GM18519 (cell line): ENCODE measurements at regions not wholly inside any gene's neighbourhood (a gene's known extent, or its start where the extent isn't known, plus 50 kb on each side); places are given as distances from the start of the nearest gene placed in this dataset.
"Not testable (repeated sequence)": the region's sequence is repeated elsewhere in the genome, so short reads cannot be mapped to it uniquely, and the experiment has no call there.

Source experiments
- ATAC-seq: cut with Tn5 transposase; IDR thresholded peaks from one replicate; pipeline ENCODE4 v1.9.1; 2021; ENCODE audit warnings: mild to moderate bottlenecking, moderate library complexity; ENCODE audit not compliant: unreplicated experiment, low FRiP score

DNA sequence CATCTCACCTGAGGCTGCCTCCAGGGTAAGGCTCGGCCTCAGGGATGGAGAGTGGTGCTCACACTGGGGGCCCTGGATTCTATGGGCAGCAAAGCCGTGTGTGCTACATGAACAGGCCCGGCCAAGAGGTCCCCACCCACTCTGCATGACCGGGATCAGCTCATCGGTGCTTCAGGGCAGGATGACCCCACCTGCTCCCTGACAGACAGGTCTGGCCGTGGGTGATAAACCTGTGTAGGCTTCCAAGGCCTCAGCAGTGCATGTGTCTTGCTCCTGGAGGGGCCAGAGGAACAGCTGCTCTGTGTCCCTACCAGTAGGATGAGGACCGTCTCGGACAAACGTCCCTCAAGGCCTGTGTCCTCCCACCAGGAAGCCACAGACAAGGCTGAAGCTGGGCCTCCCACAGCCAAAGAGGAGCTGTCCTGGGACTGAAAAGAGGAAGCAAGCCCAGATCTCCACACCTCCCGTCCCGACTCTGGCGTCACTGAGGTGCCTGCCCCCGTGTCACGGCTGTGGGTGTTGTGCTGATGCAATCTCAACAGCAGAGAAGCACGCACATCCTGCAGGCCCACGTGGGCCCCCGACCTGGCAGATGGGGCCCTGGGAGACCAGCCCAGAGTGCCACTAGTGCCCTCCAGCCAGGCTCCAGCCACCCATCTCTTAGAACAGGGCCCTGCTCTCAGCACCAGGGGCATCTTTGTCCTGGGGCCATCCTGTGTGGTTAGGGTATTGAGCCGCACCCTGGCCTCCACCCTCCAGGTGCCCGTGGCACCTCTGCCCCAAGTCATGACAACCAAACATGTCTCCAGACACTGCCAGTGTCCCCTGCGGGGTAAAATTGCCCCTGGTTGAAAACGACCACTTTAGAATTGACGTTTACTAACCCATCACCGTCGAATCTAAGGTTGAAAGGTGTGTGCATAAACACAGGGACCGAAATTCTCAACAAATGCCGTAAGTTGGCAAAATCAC lies 5455.9 kb upstream of the TPTE start:
- ATAC-seq = not testable (repeated sequence)

DNA sequence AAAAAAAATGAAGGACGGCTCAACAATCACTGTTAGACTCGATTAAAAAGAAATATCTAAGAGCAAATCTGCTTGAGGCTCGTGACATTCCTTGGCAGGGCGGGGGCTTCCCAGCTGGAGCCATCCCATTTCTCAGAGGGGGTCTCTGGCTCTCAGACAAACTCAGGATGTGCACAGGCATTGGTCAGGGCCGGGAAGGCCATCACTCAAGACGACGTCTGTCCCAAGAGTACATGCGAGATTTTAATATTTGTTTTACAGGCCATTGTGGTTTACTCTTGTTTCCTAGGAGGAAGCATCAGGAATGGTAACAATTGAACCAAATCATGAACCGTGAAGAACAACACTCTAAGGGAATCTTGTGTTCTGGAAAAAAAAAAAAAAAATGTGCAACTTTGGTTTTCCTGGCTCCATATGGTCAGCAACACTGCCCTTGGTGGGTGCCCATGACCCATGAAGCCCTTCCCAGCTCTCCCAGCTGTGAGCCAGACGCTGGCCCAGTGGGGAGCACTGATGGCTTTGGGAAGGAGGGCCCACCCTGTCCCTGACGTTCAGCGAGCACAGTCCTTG lies 5454.6 kb upstream of the TPTE start:
- not testable (repeated sequence) for ATAC-seq

DNA sequence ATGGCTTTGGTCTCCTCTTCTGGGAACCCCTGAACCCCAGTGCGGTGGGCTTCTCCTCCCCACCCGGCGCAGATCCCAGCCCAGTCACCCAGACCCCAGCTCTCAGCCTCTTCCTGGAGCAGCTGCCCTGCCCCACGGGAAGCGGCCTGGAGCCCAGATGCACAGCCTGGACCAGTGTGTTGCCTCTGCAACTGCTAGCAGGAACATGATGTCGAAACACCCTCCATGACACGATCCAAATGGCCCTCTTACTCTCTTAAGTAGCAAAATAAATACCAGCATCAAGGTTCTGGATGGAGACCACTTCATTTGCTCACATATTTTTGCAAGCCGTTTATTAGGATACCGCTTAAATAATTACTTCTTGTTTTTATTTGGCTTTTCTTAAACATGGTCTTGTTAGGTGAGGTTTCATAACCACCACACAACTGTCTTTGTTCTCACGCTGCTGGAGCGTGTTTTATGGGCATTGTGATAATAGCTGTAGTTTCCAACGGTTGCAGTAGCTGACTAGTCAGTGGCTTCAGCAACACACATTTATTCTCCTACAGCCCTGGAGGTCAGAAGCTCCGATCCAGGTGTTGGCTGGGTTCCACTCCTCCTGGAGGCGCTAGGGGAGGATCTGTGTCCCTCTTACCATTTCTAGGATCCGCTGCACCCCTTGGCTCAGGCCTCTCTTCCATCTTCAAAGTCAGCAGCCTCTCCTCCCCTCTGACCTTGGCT lies 5453.9 kb upstream of the TPTE start:
- not testable (repeated sequence) for ATAC-seq

DNA sequence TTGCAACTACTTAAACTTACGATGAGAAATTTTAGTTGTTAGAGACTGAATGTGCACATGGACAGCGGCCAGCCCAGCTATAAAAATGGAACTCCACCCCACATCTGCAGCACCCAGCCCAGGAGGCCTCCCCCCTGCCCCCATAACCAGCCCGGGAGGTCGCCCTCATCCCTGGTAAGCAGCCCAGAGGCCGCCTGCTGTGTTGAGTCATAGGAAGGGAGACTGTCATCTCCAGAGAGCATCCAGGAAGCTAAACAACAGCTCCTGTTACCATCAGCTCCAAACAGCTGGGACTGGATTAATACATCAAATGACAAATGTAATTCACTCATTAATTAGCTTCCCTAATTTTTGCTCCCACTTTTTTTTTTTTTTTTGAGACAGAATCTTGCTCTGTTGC lies 5452.7 kb upstream of the TPTE start:
- not testable (repeated sequence) for ATAC-seq

DNA sequence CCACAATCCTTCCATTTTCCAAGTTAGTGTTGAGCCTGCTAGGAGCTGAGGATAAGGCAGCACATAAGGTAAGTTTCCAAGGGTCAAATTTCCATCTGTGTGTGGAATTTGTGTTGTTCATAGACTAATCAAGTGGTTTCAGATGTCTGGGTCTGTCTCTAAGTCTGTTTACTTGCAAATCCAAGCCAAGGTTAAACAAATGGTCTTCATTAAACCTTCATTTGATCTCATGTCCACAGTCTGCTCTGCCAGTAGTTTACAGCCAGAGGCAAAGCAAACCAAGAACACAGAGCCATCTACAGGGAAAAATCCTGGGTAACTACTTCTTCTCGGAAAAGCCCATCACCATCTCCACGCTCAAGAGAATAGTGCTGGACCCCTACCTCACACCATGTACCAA lies 5450.2 kb upstream of the TPTE start:
- ATAC-seq = not testable (repeated sequence)

DNA sequence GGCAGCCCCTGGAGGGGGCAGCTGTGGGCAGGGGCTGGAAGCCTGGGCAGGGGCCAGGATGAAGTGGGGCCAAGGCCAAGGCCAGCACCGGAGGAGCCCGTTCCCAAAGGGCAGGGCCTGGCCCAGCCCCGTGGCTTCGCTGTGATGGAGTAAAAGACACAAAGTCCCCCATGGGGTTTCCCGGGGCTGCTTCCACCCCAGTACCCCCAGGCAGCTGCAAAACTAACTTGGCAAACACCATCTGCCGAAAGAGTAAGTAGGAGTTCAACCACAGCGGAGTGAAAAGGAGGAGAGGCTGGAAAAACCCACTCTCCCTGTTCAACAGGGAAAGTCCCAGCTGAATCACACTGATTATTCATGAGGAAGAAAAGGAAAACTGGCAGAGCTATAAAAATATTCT lies 5444.5 kb upstream of the TPTE start:
- not testable (repeated sequence) for ATAC-seq

DNA sequence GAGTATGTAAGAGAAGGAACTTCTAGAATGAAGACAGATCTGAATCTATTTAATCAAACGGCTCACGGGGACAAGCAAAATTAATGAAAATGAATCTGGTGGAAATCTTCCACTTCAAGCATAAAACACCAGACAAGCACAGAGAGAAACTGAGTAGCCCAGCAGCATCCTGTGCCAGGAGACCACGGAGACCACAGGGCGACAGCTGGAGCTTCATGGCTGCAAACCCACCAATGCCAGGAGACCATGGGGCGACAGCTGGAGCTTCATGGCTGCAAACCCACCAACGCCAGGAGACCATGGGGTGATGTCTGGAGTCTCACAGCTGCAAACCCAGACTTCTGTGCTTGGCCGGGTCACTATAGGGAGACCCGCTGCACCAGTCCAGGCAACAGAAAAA lies 5442.0 kb upstream of the TPTE start:
- not testable (repeated sequence) for ATAC-seq

DNA sequence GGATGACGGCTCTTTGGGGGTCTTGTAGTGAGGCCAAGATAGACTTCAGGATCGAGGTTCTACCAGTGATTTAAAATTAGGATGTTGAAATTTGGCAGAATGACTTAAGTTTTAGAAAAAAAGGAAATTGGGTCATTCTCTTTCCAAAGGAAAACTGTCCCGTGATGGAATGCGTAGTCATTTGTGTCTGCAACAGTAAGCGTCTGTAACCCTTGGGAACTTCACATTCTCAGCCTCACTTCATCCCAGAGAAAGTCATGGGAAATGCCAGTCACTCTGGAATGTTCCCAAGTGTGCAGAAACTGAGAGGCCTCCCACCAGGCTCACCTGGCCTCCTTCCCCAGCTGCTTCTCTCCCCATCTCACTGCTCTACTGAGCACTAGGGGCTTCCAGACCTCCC lies 5441.4 kb upstream of the TPTE start:
- not testable (repeated sequence) for ATAC-seq

DNA sequence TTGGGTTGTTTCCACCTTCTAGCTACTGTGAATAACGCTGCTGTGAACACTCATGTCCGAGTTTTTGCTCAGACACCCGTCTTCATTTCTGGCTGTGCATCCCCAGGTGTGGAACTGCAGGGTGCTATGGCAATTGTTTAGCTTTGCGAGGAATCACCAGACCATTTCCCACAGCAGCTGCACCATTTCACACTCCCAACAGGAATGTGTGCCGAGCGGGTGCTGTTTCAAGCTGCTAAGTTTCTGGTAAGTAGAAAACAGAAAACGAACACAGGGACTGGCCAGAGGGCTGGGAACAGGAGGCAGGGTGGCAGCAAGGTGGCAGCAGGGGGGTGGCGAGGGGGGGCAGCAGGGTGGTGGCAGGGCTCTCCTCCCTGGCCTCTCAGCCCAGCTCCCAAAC lies 5437.1 kb upstream of the TPTE start:
- ATAC-seq = not testable (repeated sequence)

DNA sequence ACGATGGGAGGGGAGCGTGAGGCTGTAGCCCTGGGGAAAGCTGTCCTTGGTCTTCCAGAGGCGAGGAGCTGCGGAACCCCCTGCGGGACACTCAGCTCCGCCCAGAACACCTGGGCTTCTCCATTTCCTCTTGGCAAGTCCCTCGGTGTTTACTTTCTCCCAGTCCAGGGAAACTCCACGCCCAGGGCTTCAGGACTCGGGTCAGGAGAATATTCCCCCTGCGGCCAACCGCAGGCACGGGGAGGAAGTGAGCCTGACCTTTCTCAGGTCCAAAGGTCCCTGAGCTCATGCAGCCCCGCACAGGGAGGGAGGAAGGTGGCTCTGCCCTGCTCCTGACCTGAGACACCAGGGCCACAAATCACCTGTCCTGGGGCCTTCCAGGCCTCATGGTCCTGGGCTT lies 5435.9 kb upstream of the TPTE start:
- not testable (repeated sequence) for ATAC-seq

DNA sequence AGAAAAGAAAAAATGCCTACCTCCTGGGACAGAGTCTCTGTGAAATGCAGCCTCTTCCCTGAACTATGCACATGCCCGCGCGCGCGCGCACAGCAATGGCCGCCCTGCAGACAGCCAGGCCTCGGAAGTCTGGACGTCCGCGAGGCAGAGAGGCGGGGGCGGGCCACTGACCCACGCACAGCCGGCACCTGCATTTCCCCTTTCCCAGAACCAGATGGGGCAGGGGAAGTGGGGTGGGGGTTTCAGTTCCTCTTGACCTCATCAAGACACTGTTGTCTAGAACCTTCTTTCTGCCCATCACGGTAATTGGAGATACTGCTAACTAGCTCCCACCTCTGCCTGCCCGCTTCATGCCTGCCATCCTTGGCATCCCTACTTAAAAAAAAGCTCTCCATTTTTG lies 5435.0 kb upstream of the TPTE start:
- ATAC-seq = not testable (repeated sequence)

DNA sequence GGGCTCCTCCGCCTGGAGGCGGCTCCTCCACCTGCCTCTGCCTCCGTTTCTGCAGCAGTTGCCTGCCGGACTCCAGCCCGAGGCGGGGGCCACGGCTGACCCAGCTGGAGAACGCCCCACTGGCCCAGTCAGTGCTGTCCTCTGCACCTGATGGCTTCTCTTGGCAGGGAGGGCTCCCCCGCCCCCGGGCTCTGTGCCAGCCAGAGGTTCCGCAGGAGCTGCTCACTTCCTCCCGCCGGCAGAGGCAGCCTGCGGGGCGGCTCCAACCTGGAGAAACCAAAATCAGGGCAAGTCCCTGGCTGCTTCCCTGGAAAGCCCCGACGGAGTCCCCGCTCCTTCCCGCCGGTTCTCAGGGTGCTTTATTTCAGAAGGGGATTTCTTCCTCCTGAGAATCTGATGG lies 5432.6 kb upstream of the TPTE start:
- ATAC-seq = not testable (repeated sequence)

DNA sequence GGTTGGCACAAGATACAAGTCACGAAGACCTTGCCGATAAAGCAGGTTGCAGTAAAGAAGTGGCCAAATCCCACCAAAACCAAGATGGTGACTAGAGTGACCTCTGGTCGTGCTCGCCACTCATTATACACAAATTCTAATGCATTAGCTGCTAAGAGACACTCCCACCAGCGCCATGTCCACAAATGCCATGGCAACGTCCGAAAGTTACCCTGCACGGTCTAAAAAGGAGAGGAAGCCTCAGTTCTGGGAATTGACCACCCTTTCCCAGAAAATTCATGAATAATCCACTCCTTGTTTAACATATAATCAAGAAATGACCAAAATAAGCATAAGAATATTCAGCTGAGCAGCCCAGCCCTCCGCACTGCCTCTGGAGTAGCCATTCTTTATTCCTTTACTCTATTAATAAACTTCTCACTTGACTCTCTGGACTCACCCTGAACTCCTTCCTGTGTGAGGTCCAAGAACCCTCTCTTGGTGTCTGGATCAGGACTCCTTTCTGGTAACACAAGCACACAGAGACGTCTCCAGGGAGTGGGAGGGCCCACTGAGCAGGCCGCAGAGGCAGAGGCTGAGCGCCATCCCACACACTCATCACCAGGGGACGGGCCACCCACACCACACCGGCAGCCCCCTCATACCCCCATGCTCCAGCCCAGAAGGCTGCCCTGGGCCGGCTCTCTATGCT lies 5431.8 kb upstream of the TPTE start:
- ATAC-seq = not testable (repeated sequence)

DNA sequence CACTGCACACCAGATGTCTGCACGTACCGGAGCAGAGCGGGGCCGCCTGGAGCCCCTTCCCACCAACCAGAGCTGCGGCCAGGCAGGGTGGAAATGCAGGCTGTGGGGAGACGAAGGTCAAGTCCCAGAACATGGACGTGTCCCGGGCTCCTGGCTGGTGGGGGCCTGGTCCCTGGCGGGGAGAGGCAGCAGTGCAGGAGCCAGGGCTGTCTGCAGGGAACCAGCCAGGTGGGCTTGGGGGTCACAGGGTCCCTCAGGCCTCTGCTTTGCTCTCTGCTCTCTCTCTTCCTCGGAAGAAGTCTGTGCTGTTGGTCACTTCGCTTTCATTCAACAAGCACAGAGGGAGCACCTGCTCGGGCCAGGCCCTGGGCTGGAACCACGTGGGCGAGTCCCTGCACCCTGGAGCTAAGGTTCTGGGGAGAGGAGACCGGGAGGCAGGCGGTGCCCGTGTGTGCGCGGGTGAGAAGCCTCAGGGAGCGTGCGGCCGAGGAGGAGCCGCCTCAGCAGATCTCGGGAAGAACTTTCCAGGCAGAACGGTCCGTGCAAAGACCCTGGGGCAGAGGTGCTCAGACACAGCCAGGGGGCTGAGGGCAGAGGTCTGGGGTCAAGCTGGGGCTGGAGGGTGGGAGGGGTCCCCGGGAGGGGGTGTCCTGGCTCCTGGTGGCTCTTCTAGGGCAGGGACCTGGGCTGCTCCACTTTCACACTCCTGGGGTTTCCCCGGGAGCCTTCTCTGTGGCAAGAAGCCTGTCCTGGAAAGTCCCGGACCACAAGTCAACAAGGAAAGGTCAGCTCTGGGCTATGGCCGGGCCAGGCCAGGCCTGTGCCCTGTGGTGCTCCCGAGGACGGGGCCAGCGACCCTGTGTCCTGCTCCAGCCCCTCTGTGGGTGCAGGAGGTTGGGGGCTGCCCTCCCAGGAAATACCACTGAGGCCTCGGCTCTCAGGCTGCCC lies 5431.0 kb upstream of the TPTE start:
- not testable (repeated sequence) for ATAC-seq

DNA sequence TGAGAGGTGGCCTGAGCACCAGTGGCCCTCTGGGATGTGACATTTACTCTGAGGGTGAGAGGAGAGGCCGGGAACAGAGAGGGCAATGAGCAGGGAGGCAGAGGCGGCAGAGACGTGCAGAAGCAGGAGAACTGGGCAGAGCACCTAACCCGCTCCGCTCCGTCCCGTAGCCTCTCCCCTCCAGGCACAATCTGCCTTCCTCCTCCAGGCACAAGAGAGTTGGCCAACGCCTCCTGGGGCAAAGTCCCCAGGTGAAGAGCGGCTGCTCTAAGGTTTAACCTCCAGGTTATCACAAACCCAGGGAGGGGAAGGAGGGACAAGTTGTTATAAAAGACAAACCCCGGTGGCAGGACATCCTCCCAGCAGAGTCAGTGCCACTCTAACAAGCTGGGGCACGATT lies 5430.1 kb upstream of the TPTE start:
- ATAC-seq = not testable (repeated sequence)

DNA sequence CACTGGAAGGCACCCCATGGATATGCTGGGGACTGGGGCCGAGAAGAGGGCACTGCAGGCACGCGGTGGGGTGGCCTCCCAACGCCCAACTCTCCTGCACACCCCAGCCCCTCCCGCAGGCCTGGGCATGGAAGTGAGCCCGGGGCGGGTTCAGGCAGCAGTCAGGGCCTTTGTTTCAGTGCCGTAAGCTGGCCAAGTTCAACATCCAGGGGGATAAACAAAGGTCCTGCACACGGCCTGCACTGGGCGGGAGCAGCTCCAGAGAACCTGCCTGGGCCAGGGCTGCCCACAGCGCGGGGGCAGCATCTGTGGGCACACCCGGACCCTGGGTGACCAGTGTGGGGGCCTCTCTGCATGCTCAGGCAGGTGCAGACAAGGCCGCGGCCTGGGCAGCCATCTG lies 5425.8 kb upstream of the TPTE start:
- not testable (repeated sequence) for ATAC-seq

DNA sequence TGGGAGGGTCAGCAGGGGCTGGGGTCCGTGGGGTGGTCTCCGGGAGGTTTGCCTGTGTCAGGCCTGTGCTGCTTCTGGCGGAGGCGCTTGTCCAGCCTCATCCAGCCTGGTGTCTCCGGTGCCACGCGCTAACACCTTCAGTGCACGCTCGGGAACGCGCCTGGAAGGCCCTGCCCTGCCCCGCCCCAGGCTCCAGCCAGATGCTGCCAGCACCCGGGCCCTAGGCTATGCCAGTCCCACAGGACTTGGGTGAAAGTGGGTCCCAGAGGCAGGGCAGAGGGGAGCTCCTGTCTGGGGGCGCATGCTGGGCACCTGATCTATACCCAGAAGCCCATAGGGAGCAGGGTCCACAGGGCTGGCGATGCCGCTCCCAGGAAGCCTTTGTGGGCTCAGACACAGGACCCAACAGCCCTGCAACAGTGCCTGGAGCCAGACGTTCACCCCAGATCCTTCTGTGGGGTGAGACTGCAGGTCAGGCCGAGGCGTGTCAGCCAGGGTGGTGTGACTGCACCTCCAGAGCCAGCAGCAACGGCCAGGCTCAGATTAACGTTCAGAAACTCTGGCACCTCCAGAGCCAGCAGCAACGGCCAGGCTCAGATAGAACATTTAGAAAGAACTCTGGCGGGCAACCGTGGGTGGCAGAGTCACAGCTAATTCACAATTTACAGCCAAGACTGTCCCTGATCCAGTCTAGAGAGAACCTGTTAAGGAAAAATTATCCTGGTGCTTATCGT lies 5423.2 kb upstream of the TPTE start:
- not testable (repeated sequence) for ATAC-seq

DNA sequence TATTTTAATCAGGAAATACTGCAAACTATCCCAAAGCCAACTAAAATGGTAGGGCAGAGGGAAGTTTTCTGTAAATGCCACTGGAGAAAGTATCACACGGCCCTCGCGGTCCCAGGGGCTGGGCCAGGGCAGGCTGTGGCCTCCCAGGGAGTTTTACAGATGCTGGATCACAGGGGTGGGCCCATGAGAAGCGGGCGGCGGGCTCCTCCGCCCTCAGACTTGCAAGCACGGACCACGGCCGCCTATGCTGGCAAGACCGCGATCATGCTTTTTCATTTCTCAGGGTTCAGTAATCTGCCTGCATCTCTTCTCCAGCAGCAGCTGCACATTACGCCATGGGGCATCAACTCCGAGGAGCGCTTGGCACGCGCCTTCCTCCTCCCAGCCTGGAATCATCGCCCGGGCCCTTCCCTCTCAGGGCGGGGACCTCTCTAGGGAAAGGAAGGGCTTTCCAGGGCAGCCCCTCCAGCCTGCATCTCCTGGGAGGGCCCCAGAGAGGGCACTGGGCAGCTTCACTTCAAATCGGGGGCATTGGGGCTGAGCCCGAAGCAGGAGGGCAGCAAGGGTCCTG lies 5420.7 kb upstream of the TPTE start:
- ATAC-seq = not testable (repeated sequence)
